Calu3 (cell line): ENCODE measurements at regions not wholly inside any gene's neighbourhood (a gene's known extent, or its start where the extent isn't known, plus 50 kb on each side); places are given as distances from the start of the nearest gene placed in this dataset.

Experiments used
- BruUV-seq: library from RNA; stranded (reverse); fragments of 400-500 nt; replicated peaks from 2 replicates; lab custom pipeline; 2021; lab: Mats Ljungman, UMichigan
- CTCF ChIA-PET: fragments of 300-600 bp; sonication (Branson Sonifier 250); formaldehyde crosslinking; loops from one replicate; lab custom pipeline; 2022; ENCODE audit warnings: antibody characterized with exemption; lab: Charles Lee
- DNase-seq: peaks from one replicate; pipeline ENCODE4 v3.0.0; 2022
- H3K27ac Mint-ChIP-seq: one replicate; pipeline ENCODE4 v1.8.0; 2022; ENCODE audit warnings: mixed read lengths; ENCODE audit not compliant: unreplicated experiment
- H3K27me3 Mint-ChIP-seq: one replicate; pipeline ENCODE4 v1.8.0; 2022; ENCODE audit warnings: mixed read lengths; ENCODE audit not compliant: unreplicated experiment
- H3K36me3 Mint-ChIP-seq: one replicate; pipeline ENCODE4 v1.8.0; 2022; ENCODE audit warnings: mild to moderate bottlenecking, moderate library complexity, mixed read lengths; ENCODE audit not compliant: insufficient read depth, unreplicated experiment
- H3K4me1 Mint-ChIP-seq: one replicate; pipeline ENCODE4 v1.8.0; 2022; ENCODE audit warnings: mild to moderate bottlenecking, low read depth, mixed read lengths; ENCODE audit not compliant: unreplicated experiment
- H3K4me3 Mint-ChIP-seq: one replicate; pipeline ENCODE4 v1.8.0; 2022; ENCODE audit warnings: mild to moderate bottlenecking, low read depth, moderate library complexity, mixed read lengths; ENCODE audit not compliant: unreplicated experiment
- H3K9me3 Mint-ChIP-seq: one replicate; pipeline ENCODE4 v1.8.0; 2022; ENCODE audit warnings: low read depth, mixed read lengths; ENCODE audit not compliant: unreplicated experiment
- CTCF ChIP-seq: fragments of 200-600 bp; IDR thresholded peaks from one replicate; pipeline ENCODE4 v1.8.0; 2022; ENCODE audit warnings: antibody characterized with exemption; ENCODE audit not compliant: unreplicated experiment
- intact Hi-C: fragments of 100-400 bp; cut with micrococcal nuclease; formaldehyde crosslinking; loops from one replicate; pipeline ENCODE4 v1.10.0; 2022; ENCODE audit not compliant: unreplicated experiment

- Mint-ChIP-seq H3K4me3 (no peak overlapping the region), H3K9me3 (no peaks in the 10 kb centered on the region), H3K36me3 (no peaks in the 10 kb centered on the region), H3K4me1 (no peaks in the 10 kb centered on the region), H3K27ac (no peak overlapping the region), H3K27me3 (no peaks in the 10 kb centered on the region)
- TF ChIP-seq CTCF = no peak
- BruUV-seq = no TSS peak
- intact Hi-C loops = loop anchor here (10.0 kb wide), 1 partner anchor 188 kb away; no protein-coding TSS in a partner anchor
- CTCF ChIA-PET = interaction anchor here (0.7 kb wide), 1 partner anchor 165 kb away, joined by 4 read pairs; no protein-coding TSS in a partner anchor
- DNase-seq = no peak
Measured at GRCh38 chr9:31302620-31303418, 1081.6 kb upstream of the ACO1 start.

- TF ChIP-seq CTCF = no peak
- Mint-ChIP-seq H3K27me3 (no peaks in the 10 kb centered on the region), H3K9me3 (no peaks in the 10 kb centered on the region), H3K4me1 (no peaks in the 10 kb centered on the region), H3K27ac (no peak overlapping the region), H3K36me3 (no peaks in the 10 kb centered on the region), H3K4me3 (no peak overlapping the region)
- CTCF ChIA-PET = no interaction called here
- DNase-seq = no peak
- intact Hi-C loops = loop anchor here (10.0 kb wide), 1 partner anchor 190 kb away; no protein-coding TSS in a partner anchor
- BruUV-seq = no TSS peak
Measured at GRCh38 chr9:31304576-31304975, 1079.9 kb upstream of the ACO1 start.

GRCh38 chr9:31314241-31314640 is 1070.2 kb upstream of the ACO1 start:
- no peak overlapping the region for H3K27ac Mint-ChIP-seq
- TF ChIP-seq CTCF = no peak
- no peak for DNase-seq
- H3K9me3 Mint-ChIP-seq = peaks cover 3% of the 10 kb centered on the region
- intact Hi-C loops = no loop called here
- no peaks in the 10 kb centered on the region for H3K27me3 Mint-ChIP-seq
- no peaks in the 10 kb centered on the region for H3K36me3 Mint-ChIP-seq
- no peak overlapping the region for H3K4me3 Mint-ChIP-seq
- CTCF ChIA-PET = no interaction called here
- no peaks in the 10 kb centered on the region for H3K4me1 Mint-ChIP-seq
- no TSS peak for BruUV-seq

GRCh38 chr9:31320494-31320893 is 1063.9 kb upstream of the ACO1 start:
- Mint-ChIP-seq H3K9me3 (no peaks in the 10 kb centered on the region), H3K27me3 (no peaks in the 10 kb centered on the region), H3K4me1 (no peaks in the 10 kb centered on the region), H3K27ac (no peak overlapping the region), H3K36me3 (no peaks in the 10 kb centered on the region), H3K4me3 (no peak overlapping the region)
- intact Hi-C loops = no loop called here
- CTCF ChIA-PET = no interaction called here
- DNase-seq = no peak
- no peak for TF ChIP-seq CTCF
- no TSS peak for BruUV-seq
